B cell (primary cell): ENCODE measurements at regions not wholly inside any gene's neighbourhood (a gene's known extent, or its start where the extent isn't known, plus 50 kb on each side); places are given as distances from the start of the nearest gene placed in this dataset.

Experiments
- CTCF ChIP-seq: fragments of 200-600 bp; IDR thresholded peaks from one replicate; pipeline ENCODE4 v1.8.0; 2022; ENCODE audit warnings: antibody characterized with exemption, mild to moderate bottlenecking
- EZH2 ChIP-seq: IDR thresholded peaks from 2 replicates; pipeline ENCODE4 v1.6.1; 2012; ENCODE audit warnings: borderline replicate concordance, low read depth, mild to moderate bottlenecking, moderate library complexity, low read length; ENCODE audit not compliant: insufficient read depth, poor library complexity, severe bottlenecking

GRCh38 chr19:32258167-32258566, 87.2 kb upstream of the ZNF507 start:
- no peak for TF ChIP-seq CTCF
- no peak for TF ChIP-seq EZH2
